ENCODE measurements at regions not wholly inside any gene's neighbourhood (a gene's known extent, or its start where the extent isn't known, plus 50 kb on each side); places are given as distances from the start of the nearest gene placed in this dataset.
"Not testable (repeated sequence)": the region's sequence is repeated elsewhere in the genome, so short reads cannot be mapped to it uniquely, and the experiment has no call there.

DNA sequence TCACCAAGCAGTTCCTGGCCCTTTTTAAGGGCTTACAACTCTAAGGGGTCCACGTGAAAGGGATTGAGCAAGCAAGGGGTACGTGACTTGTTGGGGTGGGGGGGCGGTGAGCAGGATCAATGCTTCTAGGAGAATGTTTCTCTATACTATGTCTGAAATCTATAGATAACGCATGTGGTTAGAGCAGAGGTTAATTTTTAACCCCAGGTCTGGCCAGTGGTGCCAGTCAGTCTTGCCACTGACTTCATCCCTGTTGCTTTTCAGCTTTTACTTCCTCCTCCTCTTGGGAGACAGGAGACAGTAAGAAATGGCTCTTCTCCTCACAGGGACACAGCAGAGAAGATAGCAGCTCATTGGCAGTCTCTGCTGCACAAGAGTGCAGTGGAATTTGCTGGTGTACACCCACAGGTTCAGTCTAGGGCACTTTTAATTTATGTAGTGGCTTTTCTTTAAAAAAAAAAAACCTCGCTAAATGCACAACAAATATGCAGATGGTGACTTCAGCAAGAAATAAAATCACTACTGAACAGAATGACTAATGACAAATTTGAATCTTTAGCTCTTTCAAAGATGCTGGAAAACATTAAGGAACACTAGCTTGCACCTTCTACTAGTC is 190.5 kb downstream of the CCNG2 start:
- WGBS (ENCODE audit: insufficient coverage): 91% methylated on average over 4 of the region's 5 CpGs
- Histone ChIP-seq H3K27me3 (replicated peaks in 2 of 5; ENCODE audit: control insufficient read depth in 4 of 5, insufficient read depth in 5 of 5, low read length in 4 of 5) (no peaks in the 10 kb centered on the region), H3K27ac (ENCODE audit: insufficient read depth in 1 of 2, low read depth in 1 of 2, low read length in 2 of 2, poor library complexity in 1 of 2, severe bottlenecking in 2 of 2) (no peak overlapping the region), H3K9me3 (ENCODE audit: control extremely low read depth in 1 of 5, control insufficient read depth in 4 of 5, insufficient read depth in 2 of 5, low read depth in 1 of 5, low read length in 4 of 5) (peaks cover 0 to 14% (median 5%) of the 10 kb centered on the region in 5 experiments), H3K4me3 (ENCODE audit: control insufficient read depth in 1 of 7, extremely low read depth in 1 of 7, insufficient read depth in 4 of 7, low read depth in 2 of 7, low read length in 6 of 7) (no peak overlapping the region), H3K4me1 (ENCODE audit: control extremely low read depth in 1 of 4, control insufficient read depth in 4 of 4, insufficient read depth in 4 of 4, low read length in 3 of 4) (no peaks in the 10 kb centered on the region), H3K36me3 (ENCODE audit: control insufficient read depth in 4 of 4, insufficient read depth in 4 of 4, low read length in 3 of 4) (no peaks in the 10 kb centered on the region)
- POLR2A ChIA-PET: no interaction called here
- CTCF ChIA-PET: no interaction called here
- no peak for DNase-seq

DNA sequence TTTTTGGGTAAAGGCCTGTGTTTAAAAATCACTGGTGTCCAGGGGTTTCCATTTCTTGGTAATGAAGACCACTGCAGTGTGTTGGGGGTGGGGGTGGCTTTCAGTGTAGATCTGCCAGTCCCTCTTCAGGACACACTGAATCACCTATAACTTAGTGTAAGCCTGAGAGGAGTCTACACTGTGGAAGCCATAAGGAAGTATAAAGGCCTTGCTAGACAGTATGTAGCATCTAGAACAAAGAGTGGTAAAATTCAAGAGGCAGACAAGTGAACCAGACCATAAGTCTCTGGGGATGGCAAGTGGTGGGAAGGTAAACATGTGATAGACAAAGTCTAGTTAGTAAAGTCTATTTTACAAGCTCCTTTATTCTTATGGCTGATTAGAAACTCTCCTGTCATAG is 191.8 kb downstream of the CCNG2 start:
- Histone ChIP-seq H3K27me3 (replicated peaks in 2 of 5; ENCODE audit: control insufficient read depth in 4 of 5, insufficient read depth in 5 of 5, low read length in 4 of 5) (no peaks in the 10 kb centered on the region), H3K36me3 (ENCODE audit: control insufficient read depth in 4 of 4, insufficient read depth in 4 of 4, low read length in 3 of 4) (no peaks in the 10 kb centered on the region), H3K4me3 (ENCODE audit: control insufficient read depth in 1 of 7, extremely low read depth in 1 of 7, insufficient read depth in 4 of 7, low read depth in 2 of 7, low read length in 6 of 7) (no peak overlapping the region), H3K9me3 (ENCODE audit: control extremely low read depth in 1 of 5, control insufficient read depth in 4 of 5, insufficient read depth in 2 of 5, low read depth in 1 of 5, low read length in 4 of 5) (peaks cover 0 to 3% (median 0%) of the 10 kb centered on the region in 5 experiments), H3K27ac (ENCODE audit: insufficient read depth in 1 of 2, low read depth in 1 of 2, low read length in 2 of 2, poor library complexity in 1 of 2, severe bottlenecking in 2 of 2) (no peak overlapping the region), H3K4me1 (ENCODE audit: control extremely low read depth in 1 of 4, control insufficient read depth in 4 of 4, insufficient read depth in 4 of 4, low read length in 3 of 4) (no peaks in the 10 kb centered on the region)
- CTCF ChIA-PET: no interaction called here
- no peak for DNase-seq
- POLR2A ChIA-PET: no interaction called here

DNA sequence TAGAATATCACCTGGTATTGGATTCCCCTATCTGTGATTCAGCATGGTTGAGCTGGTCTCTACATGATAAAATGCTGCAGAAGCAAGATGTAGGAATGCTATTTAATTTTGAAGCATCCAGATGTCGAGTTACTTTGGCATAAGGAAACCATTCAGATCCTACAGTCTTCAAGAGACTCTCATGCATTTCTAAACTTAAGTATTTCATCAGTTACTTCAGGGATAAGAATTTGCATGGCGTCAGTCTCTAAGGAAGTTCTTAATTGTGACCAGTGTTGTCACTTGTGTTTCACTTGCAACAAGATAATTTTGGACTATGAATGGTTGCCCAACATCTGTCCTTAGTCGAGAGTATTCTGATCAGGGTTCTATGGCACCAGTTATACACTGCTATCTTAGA is 192.4 kb downstream of the CCNG2 start:
- no peaks in the 10 kb centered on the region for H3K36me3 ChIP-seq (ENCODE audit: control insufficient read depth in 4 of 4, insufficient read depth in 4 of 4, low read length in 3 of 4)
- WGBS (ENCODE audit: insufficient coverage): 93% methylated on average over 3 of the region's 3 CpGs
- DNase-seq: no peak
- H3K27me3 ChIP-seq (replicated peaks in 2 of 5; ENCODE audit: control insufficient read depth in 4 of 5, insufficient read depth in 5 of 5, low read length in 4 of 5): no peaks in the 10 kb centered on the region
- ChIA-PET CTCF (no interaction called here), POLR2A (no interaction called here)
- no peak overlapping the region for H3K27ac ChIP-seq (ENCODE audit: insufficient read depth in 1 of 2, low read depth in 1 of 2, low read length in 2 of 2, poor library complexity in 1 of 2, severe bottlenecking in 2 of 2)
- no peak overlapping the region for H3K4me3 ChIP-seq (ENCODE audit: control insufficient read depth in 1 of 7, extremely low read depth in 1 of 7, insufficient read depth in 4 of 7, low read depth in 2 of 7, low read length in 6 of 7)
- H3K4me1 ChIP-seq (ENCODE audit: control extremely low read depth in 1 of 4, control insufficient read depth in 4 of 4, insufficient read depth in 4 of 4, low read length in 3 of 4): no peaks in the 10 kb centered on the region
- no peaks in the 10 kb centered on the region for H3K9me3 ChIP-seq (ENCODE audit: control extremely low read depth in 1 of 5, control insufficient read depth in 4 of 5, insufficient read depth in 2 of 5, low read depth in 1 of 5, low read length in 4 of 5)

DNA sequence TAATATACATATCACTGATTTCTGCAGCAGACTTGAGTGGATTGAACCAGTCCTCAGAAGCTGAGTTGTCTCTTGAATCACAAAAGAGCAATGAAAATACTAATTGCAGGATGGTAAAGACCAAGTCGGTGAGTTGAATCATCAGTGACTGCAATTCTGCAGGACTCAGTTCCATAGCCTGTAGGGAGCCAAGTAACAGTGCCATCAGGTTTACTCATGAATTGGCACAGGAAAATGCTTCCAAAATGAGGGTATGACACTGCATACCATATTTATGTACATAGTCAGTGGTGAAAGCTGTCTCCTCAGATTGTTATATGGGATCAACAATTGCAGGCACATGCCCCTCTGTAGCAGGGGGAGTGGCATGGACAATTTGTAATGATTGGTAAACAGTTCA is 192.8 kb downstream of the CCNG2 start:
- Histone ChIP-seq H3K9me3 (ENCODE audit: control extremely low read depth in 1 of 5, control insufficient read depth in 4 of 5, insufficient read depth in 2 of 5, low read depth in 1 of 5, low read length in 4 of 5) (no peaks in the 10 kb centered on the region), H3K27ac (ENCODE audit: insufficient read depth in 1 of 2, low read depth in 1 of 2, low read length in 2 of 2, poor library complexity in 1 of 2, severe bottlenecking in 2 of 2) (no peak overlapping the region), H3K4me1 (ENCODE audit: control extremely low read depth in 1 of 4, control insufficient read depth in 4 of 4, insufficient read depth in 4 of 4, low read length in 3 of 4) (no peaks in the 10 kb centered on the region), H3K36me3 (ENCODE audit: control insufficient read depth in 4 of 4, insufficient read depth in 4 of 4, low read length in 3 of 4) (no peaks in the 10 kb centered on the region), H3K27me3 (replicated peaks in 2 of 5; ENCODE audit: control insufficient read depth in 4 of 5, insufficient read depth in 5 of 5, low read length in 4 of 5) (no peaks in the 10 kb centered on the region), H3K4me3 (ENCODE audit: control insufficient read depth in 1 of 7, extremely low read depth in 1 of 7, insufficient read depth in 4 of 7, low read depth in 2 of 7, low read length in 6 of 7) (no peak overlapping the region)
- 92% methylated on average over 1 of the region's 1 CpG for WGBS (ENCODE audit: insufficient coverage)
- ChIA-PET CTCF (no interaction called here), POLR2A (no interaction called here)
- no peak for DNase-seq

DNA sequence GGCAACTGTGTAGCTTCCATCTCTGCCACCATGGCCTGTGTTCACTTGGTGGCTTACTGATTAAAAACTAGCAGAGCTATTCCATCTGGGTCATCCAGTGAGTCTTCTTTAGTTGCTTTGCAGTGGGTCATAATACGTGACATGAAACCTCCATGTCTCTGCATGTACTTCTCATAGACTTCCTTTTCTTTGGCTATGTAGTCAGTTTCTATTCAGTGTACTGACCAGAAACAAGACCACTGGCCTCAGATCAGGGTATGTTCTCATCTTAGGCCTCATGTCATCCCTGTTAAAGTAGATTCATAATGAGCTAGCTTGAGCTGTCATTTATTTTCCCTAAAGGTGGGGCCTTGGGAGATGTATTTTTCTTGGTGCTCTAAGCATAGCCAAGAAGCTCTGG is 195.2 kb downstream of the CCNG2 start:
- ChIA-PET CTCF (interaction anchor here (0.6 to 4.6 kb wide), 5 partner anchors 11 to 1679 kb away, joined by 3 to 19 read pairs (median 4); no protein-coding TSS in a partner anchor), POLR2A (no interaction called here)
- H3K27ac ChIP-seq (ENCODE audit: insufficient read depth in 1 of 2, low read depth in 1 of 2, low read length in 2 of 2, poor library complexity in 1 of 2, severe bottlenecking in 2 of 2): no peak overlapping the region
- no peaks in the 10 kb centered on the region for H3K4me1 ChIP-seq (ENCODE audit: control extremely low read depth in 1 of 4, control insufficient read depth in 4 of 4, insufficient read depth in 4 of 4, low read length in 3 of 4)
- no peaks in the 10 kb centered on the region for H3K36me3 ChIP-seq (ENCODE audit: control insufficient read depth in 4 of 4, insufficient read depth in 4 of 4, low read length in 3 of 4)
- no peaks in the 10 kb centered on the region for H3K27me3 ChIP-seq (replicated peaks in 2 of 5; ENCODE audit: control insufficient read depth in 4 of 5, insufficient read depth in 5 of 5, low read length in 4 of 5)
- no peaks in the 10 kb centered on the region for H3K9me3 ChIP-seq (ENCODE audit: control extremely low read depth in 1 of 5, control insufficient read depth in 4 of 5, insufficient read depth in 2 of 5, low read depth in 1 of 5, low read length in 4 of 5)
- H3K4me3 ChIP-seq (ENCODE audit: control insufficient read depth in 1 of 7, extremely low read depth in 1 of 7, insufficient read depth in 4 of 7, low read depth in 2 of 7, low read length in 6 of 7): no peak overlapping the region
- no peak for DNase-seq
- WGBS (ENCODE audit: insufficient coverage): 100% methylated on average over 1 of the region's 1 CpG

DNA sequence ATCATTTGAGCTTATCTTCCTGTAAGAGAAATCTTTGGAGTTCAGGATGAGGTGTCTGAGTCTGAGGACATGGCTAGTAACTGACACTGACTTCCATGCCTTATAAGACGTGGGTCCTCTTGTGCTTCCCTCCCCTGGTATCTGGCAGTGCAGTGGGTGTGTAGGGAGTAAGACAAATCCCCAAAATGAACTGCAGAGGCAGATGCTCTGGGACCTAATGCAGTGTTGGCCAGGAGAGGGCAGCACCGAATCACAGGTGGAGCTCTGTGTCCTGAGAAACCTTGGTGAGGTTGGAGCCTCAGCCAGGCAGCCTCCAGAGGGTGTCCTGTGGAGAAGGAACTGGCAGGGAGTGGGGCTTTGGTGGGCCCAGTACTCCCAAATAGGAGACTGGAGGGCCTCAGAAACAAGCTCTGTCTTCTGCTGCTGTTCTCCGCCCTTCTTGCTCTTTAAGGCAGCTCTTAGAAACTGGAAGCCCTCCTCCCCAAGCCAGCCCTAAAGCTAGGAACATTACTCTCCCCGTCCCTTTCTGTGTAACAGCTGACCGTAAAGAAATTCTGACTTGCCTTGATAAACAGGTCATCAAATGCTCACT is 196.8 kb downstream of the CCNG2 start:
- DNase-seq; POLR2A ChIA-PET; H3K27ac ChIP-seq (ENCODE audit: insufficient read depth in 1 of 2, low read depth in 1 of 2, low read length in 2 of 2, poor library complexity in 1 of 2, severe bottlenecking in 2 of 2); H3K9me3 ChIP-seq (ENCODE audit: control extremely low read depth in 1 of 5, control insufficient read depth in 4 of 5, insufficient read depth in 2 of 5, low read depth in 1 of 5, low read length in 4 of 5); H3K4me3 ChIP-seq (ENCODE audit: control insufficient read depth in 1 of 7, extremely low read depth in 1 of 7, insufficient read depth in 4 of 7, low read depth in 2 of 7, low read length in 6 of 7); H3K4me1 ChIP-seq (ENCODE audit: control extremely low read depth in 1 of 4, control insufficient read depth in 4 of 4, insufficient read depth in 4 of 4, low read length in 3 of 4); H3K36me3 ChIP-seq (ENCODE audit: control insufficient read depth in 4 of 4, insufficient read depth in 4 of 4, low read length in 3 of 4); H3K27me3 ChIP-seq (replicated peaks in 2 of 5; ENCODE audit: control insufficient read depth in 4 of 5, insufficient read depth in 5 of 5, low read length in 4 of 5): not testable (repeated sequence)
- no CpG with 5 or more reads among the region's 5 CpGs for WGBS (ENCODE audit: insufficient coverage)
- CTCF ChIA-PET: interaction anchor here (1.1 to 4.6 kb wide), 4 partner anchors 9 to 89 kb away, joined by 3 to 19 read pairs (median 4); no protein-coding TSS in a partner anchor

DNA sequence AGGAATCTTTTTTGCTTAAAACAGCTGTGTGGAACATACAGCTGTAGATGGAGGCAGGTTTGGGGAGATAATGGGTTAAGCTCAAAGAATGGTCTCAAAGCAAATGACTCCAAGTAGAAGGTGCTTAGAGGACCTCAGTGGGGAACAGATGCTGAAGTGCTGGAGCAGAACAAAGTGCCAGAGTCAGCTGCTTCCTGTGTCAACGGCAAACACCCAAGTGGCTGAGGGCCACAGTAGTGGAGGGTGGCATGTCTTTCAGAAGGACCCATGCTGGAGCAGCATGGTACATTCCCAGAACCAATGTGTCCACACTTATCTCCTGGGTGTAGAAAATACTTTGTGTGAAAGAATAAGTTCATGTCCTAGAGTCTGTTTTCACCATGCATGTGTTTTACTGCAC is 197.5 kb downstream of the CCNG2 start:
- POLR2A ChIA-PET: no interaction called here
- Histone ChIP-seq H3K4me3 (ENCODE audit: control insufficient read depth in 1 of 7, extremely low read depth in 1 of 7, insufficient read depth in 4 of 7, low read depth in 2 of 7, low read length in 6 of 7) (no peak overlapping the region), H3K36me3 (ENCODE audit: control insufficient read depth in 4 of 4, insufficient read depth in 4 of 4, low read length in 3 of 4) (no peaks in the 10 kb centered on the region), H3K9me3 (ENCODE audit: control extremely low read depth in 1 of 5, control insufficient read depth in 4 of 5, insufficient read depth in 2 of 5, low read depth in 1 of 5, low read length in 4 of 5) (no peaks in the 10 kb centered on the region), H3K4me1 (ENCODE audit: control extremely low read depth in 1 of 4, control insufficient read depth in 4 of 4, insufficient read depth in 4 of 4, low read length in 3 of 4) (no peaks in the 10 kb centered on the region), H3K27ac (ENCODE audit: insufficient read depth in 1 of 2, low read depth in 1 of 2, low read length in 2 of 2, poor library complexity in 1 of 2, severe bottlenecking in 2 of 2) (no peak overlapping the region), H3K27me3 (replicated peaks in 2 of 5; ENCODE audit: control insufficient read depth in 4 of 5, insufficient read depth in 5 of 5, low read length in 4 of 5) (peaks cover 0 to 6% (median 0%) of the 10 kb centered on the region in 5 experiments)
- CTCF ChIA-PET: interaction anchor here (0.6 to 4.6 kb wide), 4 partner anchors 9 to 1034 kb away, joined by 3 to 19 read pairs (median 3); no protein-coding TSS in a partner anchor
- 0% methylated on average over 1 of the region's 1 CpG for WGBS (ENCODE audit: insufficient coverage)
- DNase-seq: peak in 2 of 3 donors; percentile 6 to 9
